GM21825 (cell line): ENCODE measurements at regions not wholly inside any gene's neighbourhood (a gene's known extent, or its start where the extent isn't known, plus 50 kb on each side); places are given as distances from the start of the nearest gene placed in this dataset.
A peak's percentile ranks its signal among the peaks of the same experiment; 100 is the strongest.

ENCODE experiments used
- ATAC-seq: cut with Tn5 transposase; IDR thresholded peaks from one replicate; pipeline ENCODE4 v1.9.1; 2021; ENCODE audit warnings: mild to moderate bottlenecking, moderate library complexity; ENCODE audit not compliant: unreplicated experiment

DNA sequence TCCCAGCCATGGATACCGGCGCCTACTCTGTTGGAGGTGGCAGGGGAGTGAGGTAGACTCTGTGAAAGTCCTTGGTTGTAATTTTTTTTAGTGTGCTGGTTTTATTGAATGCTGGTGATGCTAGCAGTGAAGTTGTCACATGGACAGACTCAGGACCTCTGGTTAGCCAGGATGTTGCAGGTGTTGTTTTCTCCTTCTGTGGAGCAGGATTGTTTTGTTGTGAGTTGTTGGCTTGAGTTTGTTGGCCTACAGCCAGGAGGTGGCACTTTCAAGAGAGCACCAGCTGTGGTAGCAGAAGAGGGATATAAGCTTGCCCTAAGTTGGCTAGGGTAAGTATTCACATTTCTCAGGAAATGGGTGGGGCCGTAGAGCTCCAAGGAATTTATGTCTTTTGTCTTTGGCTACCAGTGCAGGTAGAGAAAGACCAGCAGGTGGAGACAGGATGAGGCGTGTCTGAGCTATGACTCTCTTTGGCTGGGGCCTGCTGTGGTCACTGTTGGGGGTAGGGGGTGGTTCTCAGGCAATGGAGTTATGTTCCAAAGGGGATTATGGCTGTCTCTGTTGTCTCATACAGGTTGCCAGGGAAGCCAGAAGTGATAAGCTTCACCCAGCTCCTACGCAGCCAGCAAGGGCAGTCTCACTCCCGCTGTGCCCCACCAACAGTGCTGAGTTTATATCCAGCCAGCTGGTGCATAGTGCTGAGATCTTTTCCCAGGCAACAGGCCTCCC lies 248.7 kb downstream of the TAF11L14 start:
- ATAC-seq, result no peak

DNA sequence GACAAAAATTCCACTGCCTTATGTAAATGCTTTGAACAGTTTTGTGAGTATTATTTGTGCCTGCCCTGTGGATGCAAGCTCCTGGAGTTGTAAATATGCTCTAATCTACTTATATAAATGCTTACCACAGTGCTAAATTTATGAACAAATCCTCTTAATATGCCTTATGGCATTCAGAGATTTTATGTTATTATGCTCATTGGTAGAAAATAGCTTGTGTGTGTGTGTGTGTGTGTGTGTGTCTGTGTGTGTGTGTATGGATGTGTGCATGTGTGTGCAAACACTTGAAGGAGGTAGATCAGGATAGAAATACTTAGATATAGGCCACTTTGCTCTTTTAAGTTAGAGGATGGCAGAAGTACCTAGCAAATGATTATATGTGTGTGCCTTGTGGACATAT lies 253.9 kb downstream of the TAF11L14 start:
- no peak for ATAC-seq

DNA sequence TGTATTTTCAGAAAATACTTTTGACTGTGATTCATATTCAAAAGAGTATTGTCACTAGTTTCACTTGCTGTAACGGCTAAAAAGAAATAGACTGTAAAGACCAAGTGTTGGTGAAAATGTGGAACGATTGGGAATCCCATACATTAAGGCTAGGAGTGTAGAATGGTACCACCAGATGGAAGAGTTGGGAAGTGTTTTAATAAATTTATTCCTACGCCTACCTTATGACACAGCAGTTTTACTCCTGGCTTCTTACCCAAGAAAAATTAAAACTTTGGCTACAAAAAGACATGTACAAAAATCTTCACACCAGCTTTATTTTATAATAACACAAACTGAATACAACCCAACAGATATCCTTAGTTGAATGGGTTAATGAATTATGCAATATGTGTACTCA lies 256.2 kb downstream of the TAF11L14 start:
- no peak for ATAC-seq

DNA sequence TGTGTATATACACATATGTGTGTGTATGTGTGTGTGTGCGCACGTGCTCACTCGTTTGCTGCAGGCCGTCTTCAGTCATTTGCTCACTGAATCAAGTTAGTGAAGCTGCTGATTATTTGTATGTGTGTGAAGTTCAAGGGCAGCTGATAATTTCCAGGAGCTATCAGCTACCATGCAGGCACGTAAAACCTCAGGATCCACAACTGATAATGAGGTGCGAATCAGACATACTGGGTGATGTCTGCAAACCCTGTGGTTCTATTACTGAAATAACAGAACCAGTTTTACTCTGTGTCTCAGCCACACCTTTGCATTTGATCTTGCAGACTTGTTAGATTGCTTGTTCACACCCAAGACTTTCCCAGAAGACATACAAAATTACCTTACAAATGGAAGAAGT lies 257.6 kb downstream of the TAF11L14 start:
- ATAC-seq, result no peak

DNA sequence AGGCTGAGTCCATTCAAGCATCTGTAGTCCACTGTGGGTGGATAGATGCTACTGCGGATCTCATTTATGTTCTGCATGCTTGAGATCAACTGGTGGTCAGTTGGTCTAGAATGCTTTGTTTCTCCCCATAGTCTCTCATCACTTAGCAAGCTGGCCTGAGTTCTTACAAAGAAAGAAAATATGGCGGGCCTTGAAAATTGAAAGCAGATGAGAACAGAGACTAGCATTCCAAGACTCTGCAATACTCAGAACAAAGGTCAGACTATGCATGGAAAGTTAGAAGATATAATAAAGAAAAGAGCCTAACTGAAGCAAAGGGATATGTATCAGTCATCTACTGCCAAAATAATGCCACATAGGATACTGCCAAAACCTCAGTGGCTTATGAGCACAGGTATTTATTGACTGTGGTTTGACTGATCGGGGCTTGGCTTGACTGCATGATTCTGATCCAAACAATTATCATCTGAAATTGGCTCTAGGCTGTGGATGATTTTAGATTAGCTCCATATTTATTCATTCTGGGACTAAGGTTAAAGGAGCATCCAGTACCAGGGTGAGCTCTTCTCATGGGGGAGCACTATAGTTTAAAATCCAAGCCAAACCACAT lies 258.9 kb downstream of the TAF11L14 start:
- no peak for ATAC-seq

DNA sequence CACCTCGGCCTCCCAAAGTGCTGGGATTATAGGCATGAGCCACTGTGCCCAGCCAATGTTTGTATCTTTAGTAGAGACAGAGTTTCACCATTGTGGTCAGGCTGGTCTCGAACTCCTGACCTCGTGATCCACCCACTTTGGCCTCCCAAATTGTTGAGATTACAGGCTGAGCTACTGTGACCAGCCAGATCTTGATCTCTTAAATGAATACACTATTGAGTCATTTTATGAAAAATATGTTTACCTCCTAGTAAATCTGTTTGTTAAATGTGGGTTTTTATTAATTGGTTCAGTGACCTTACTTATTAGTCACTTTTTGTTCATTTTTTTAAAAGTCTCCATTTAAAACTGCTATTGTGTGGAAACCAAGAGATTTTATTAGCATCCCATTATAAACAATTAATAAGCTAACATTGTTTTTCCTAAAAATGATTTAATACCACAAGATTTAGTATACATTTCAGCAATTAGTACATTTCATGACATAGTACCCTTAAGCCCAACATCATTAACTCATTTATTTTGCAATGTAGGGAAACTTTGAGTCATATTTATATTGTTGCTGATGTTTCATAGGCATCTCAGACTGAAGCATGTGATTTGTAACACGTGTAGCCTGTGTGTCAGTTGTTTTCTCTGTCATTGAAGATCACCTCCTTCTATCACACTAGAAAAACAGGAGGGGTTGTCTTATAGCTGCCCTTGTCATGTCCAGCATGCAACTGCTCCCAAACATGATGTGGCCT lies 261.2 kb downstream of the TAF11L14 start:
- ATAC-seq, result no peak

DNA sequence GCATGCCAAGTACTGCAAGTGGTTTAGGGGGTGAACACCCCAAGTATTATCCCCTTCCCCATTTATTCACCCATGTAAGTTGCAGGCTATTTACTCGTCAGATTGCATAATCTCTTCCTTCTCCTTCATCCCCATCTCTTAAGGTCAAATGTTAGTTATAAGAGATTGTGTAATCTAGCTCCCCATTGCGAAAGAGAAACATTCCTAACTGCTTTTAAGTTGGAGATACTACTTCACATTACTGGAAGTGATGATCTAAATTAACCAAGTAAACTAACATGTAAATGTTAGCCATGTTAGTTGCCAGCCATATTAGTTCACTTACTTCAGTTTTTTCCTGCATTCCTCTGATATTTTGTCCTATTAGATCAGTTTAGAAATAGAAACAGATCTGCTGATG lies 262.3 kb downstream of the TAF11L14 start:
- ATAC-seq, result no peak

DNA sequence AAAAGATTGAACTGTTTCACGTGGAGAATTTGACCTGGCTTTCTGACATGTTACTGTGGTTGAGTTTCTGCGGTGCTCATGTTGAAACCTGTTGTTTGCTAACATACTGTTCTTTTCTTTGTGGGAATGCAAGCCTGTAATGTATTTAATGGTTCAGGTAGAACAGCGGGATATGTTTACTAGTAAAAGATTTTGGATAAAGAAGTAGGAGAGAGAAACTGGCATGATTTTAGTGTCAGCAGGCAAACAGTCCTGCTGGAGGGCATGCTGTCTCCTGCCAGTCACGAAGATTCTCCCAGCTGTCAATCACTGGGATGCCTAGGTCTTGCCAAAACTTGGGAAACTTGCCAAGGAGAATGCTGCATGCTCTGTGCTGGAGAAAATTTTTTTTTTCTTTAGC lies 263.5 kb downstream of the TAF11L14 start:
- no peak for ATAC-seq

DNA sequence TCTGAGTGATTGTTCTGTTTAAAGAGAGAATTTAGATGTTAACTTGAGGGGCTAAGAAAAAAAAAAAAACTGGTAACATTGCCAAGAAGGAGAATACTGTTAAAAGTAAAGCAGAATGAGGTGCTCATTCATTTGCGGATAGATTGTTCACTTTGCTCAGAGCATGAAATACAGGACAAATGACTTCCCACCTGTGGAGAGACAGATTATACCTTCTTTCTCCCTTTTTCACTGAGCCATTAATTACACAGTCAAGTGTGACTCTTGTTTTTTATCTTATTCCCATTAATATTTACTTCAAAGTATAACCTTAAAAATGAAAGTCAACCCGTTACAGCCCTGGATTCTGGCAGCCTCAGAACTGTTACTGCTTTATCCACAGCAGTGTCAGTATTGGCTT lies 264.5 kb downstream of the TAF11L14 start:
- no peak for ATAC-seq

DNA sequence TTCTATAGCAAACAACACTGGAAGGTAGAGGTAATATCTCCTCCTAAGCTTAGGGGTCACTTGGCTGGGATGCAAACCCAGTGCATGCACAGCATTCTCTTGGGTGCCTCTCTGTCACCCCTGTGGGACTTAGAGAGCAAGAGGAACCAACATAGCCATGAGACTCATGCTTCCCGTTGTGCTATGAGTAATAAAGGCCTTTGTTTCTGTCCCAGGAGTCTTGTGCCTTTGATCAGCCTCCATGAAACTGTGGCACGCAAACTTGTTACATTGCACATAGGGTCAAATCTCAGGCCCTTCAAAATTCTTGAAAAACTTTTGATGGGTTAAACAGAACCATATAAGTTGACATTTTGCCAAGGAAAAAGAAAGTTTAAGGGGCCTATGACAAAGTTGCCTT lies 272.8 kb downstream of the TAF11L14 start:
- ATAC-seq, result peak; percentile 51

DNA sequence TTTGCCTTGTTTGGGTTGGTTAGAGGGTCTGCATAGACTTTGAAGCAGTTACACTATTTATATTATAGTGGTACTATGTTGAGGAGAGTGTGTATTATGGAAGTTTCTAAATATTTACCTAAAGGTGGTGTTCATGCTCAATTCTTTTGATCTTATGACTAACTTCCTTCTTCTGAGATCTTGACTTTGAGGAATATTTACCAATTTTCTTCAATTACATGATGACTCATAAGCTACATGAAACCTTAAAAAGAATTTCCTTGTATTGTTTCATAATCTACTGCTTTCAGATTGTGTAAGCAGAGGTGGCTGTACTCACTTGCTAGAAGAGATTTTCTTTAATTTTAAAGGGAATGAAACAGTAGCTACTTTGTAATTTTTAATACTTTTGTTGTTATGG lies 276.1 kb downstream of the TAF11L14 start:
- no peak for ATAC-seq

DNA sequence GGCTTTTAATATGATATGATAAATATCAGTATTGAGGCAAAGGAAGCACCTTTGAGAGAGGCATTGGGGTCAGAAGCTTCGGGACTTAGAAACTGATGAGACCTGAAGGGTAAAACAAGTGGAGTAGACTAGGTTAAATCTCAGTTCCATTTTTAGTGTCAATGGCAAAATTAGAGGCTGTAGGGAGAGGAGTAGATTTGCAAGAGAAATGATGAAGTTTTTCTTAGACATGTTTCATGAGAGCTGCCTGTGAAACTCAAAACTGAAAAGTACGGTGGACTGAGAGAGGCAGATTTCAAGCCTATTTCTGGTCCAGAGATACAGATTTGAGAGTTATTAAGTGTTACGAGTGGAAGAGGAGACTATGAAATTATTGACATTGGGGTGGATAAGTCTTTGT lies 278.5 kb downstream of the TAF11L14 start:
- ATAC-seq, result no peak

DNA sequence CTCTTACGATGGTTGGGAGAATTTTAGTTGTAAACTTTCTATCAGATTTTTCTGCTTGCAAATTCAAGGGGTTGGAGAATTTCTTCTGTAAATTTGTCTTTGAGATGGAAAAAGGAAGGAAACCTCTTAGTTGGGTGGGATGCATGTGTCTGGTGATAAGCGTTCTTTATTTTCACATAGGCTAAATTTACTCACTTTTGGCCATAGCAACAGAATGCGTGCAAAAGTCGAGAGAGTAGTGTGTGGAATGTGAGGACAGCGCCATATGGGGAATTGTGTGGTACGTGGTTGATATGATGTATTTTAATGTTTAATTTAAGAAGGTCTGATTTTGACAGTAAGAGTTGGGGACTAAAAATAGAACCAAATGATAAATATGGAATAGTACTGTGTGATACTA lies 282.2 kb downstream of the TAF11L14 start:
- no peak for ATAC-seq

DNA sequence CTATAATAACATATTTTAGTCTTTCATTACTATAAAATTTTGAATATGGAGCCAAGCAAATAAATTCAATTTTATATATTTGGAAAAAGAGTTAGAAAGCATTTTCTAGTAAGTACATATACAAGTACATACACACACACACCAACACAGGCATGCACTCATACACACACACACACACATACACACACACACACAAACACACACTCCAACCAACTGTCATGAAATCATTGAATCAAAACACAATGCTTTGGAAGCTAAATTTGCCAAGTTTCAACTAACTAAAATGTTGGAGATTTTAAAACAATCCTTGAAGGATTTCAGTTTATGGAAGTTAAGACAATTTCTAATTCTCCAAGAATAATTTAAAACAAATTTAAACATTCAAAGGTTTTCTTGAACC lies 283.2 kb downstream of the TAF11L14 start:
- ATAC-seq, result no peak

DNA sequence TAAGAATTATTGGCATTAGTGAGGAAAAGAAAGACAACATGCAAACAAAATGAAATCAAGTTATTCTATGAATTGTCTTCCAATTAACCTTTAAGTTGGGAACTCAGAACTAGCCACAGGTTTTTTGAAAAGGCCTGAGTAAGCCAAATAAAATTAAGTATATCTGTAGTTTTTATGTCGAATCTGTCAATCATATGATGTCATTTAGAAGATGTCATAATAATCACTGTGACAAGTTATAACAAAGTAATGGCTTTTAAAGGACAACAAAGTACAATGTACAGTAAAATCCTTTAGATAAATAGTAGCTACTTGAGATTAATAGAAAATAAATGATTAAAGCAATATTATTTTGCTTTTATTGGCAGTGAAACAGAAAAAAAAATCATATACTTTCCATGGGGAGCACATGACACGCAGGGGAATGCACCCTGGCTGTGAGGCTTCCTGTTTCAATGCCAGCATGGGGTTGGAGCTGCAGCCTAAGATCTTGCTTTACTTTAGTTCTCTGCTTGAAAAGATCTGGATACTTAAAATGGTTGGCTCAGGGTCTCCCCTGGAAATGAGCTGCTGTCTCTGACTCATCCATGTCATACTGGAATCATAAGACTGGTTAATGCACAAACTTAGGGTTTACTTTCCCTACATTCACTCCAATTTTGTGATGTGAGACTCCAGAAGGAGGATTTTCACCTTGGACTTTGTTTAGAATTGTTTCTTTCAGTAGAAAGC lies 284.3 kb downstream of the TAF11L14 start:
- no peak for ATAC-seq

DNA sequence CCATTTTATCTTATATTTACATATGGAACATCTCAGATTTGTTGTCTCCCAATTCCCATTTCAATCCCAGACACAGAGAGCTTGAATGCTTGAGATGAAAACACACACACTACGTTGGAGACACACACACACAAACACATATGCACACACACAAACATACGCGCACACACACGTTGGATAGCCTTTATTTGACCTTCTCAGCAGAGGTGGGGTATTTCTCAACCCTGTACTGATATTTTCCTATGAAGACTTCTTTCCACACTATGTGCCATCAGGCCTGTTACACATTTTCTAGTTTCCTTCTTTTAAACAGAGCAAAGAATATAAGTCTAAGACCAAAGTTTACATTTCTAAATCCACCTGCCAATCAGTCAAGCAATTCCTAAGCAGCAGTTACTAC lies 291.0 kb downstream of the TAF11L14 start:
- no peak for ATAC-seq

DNA sequence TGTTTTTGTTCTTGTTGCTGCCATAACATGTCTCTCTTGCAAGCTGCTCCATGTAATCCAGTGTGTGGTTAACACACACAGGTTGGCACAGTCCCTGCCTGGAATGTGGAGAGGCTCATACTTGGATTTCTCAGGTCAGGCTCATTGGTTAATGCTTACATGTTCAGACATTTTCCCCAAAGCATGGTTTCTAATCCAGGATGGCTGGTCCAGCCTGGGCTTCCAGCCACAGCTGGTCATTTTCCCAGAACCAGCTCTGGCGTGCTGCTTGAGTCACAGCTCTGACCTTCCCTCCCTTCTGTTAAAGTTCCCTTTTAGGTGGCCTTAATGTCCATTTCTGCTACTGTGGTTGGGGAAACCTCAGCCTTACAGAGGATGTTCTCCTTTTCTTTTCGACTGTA lies 294.3 kb downstream of the TAF11L14 start:
- ATAC-seq, result no peak

DNA sequence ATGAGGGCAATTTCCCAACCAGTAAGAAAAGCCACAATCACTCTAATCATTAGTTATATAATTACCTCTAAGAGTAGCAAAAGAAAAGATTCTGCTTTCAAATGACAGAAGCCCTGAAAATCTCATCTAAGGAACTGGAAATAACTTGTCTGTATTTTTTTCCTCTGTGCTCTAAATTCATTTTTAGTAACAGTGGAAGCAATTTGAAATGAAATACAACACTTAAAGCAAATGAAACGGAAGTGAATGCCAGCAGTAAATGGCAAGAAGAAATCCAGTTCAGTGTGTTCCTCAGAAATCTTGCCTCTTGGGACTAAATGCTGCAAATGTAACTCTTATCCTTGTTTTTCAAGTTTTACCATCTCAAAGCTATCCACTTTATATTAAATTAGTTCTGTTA lies 294.9 kb downstream of the TAF11L14 start:
- no peak for ATAC-seq

DNA sequence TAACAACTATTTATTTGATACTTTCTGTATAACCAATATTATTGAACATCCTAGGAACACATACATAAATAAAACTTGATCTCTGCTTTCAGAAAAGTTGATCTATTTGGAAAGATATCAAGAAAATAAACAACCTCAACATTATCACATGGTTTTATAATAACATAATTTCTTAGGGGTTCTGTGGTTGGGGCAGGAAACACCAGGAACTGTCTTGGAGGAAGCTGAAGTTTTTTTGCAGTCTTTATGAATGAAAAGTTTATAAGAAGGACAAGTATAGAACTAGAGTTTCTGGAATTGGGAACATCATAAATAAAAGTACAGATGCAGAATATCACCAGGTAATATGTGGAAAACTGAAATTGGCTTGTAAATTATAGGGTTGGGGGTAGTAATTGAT lies 296.1 kb downstream of the TAF11L14 start:
- ATAC-seq, result no peak

DNA sequence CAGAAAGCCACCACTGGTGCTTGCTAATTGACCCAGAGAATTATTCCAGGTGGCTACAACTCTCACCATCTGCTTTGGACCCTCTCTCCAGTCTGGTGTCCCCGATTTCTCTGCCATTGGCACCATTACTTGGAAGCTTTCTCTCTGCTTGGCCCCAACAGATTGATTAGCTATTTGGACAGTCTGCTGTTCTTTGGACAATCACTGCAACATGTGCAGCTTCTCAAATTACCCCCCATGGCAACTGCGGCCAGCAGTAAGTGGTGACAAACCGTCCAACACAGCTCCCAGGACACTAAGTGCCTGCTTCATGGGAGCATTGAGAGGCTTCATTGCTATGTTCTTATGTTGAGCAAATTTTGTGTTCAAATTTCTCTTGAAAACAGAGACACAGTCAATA lies 309.8 kb downstream of the TAF11L14 start:
- ATAC-seq, result no peak

DNA sequence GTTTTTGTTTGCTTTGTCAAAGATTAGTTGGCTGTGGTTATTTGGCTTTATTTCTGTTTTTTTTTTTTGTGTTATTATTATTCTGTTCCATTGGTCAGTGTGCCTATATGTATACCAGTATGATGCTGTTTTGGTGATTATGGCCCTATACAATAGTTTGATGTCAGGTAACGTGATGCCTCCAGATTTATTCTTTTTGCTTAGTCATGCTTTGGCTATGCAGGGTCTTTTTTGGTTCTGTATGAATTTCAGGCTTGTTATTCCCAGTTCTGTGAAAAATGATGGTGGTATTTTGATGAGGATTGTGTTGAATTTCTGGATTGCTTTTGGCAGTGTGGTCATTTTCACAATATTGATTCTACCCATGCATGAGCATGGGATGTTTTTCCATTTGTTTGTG lies 312.8 kb downstream of the TAF11L14 start:
- ATAC-seq, result no peak
